Ascending aorta (tissue), 2 donors: ENCODE measurements at regions not wholly inside any gene's neighbourhood (a gene's known extent, or its start where the extent isn't known, plus 50 kb on each side); places are given as distances from the start of the nearest gene placed in this dataset.

Experiments used
- DNase-seq, 2 donors: peaks; one replicate each; pipeline ENCODE4 v3.0.0-alpha.2; 2019; ENCODE audit warnings: low spot score in 2 of 2
- H3K27ac ChIP-seq, 2 donors: fragments of 200-600 bp; sonication (generic); one replicate each; pipeline ENCODE4 v1.5.1; 2016 to 2017; ENCODE audit warnings: mild to moderate bottlenecking in 1 of 2
- H3K27me3 ChIP-seq: fragments of 200-600 bp; sonication (generic); one replicate; pipeline ENCODE4 v1.5.1; 2017
- H3K36me3 ChIP-seq, 2 donors: fragments of 200-600 bp; sonication (generic); one replicate each; pipeline ENCODE4 v1.5.1; 2016
- H3K4me1 ChIP-seq, 2 donors: fragments of 200-600 bp; sonication (generic); one replicate each; pipeline ENCODE4 v1.5.1; 2016 to 2017; ENCODE audit warnings: mild to moderate bottlenecking in 1 of 2
- H3K4me3 ChIP-seq, 2 donors: fragments of 200-600 bp; sonication (generic); one replicate each; pipeline ENCODE4 v1.5.1; 2016 to 2017; ENCODE audit warnings: mild to moderate bottlenecking in 1 of 2
- H3K9me3 ChIP-seq, 2 donors: fragments of 200-600 bp; sonication (generic); one replicate each; pipeline ENCODE4 v1.5.1; 2016
- intact Hi-C: fragments of 100-400 bp; cut with DNase I; formaldehyde crosslinking; loops from one replicate; pipeline ENCODE4 v1.15.1; 2023
- TF ChIP-seq, protein P1 (sequence below), 3 experiments: fragments of 200-600 bp in 2 of 3; fragments of 450-650 bp in 1 of 3; sonication (generic) in 2 of 3; IDR thresholded peaks; one replicate each; pipeline ENCODE4 v1.5.1; 2016 to 2019; ENCODE audit warnings: antibody characterized with exemption in 3 of 3, mild to moderate bottlenecking in 1 of 3, moderate library complexity in 1 of 3

DNA sequence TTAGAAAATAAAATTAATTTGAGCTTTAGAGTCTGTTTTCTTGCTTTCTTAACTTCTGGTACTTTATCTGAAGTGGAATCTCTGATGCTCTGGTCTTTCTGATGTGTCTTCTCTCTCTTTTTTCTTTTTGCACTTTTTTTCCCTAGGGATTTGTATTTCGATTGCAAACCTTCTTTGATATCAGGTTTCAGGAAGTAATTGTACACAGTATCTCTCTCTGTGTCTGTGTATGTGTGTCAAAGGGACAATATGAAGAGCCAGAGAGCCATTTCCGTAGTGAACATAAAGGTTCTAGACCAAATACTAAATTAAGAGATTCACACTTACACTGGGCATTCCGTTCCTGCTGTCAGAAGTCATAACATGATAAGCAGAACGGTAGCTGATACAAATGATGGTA lies 325.0 kb downstream of the PCDH7 start:
- TF ChIP-seq, protein P1, sequence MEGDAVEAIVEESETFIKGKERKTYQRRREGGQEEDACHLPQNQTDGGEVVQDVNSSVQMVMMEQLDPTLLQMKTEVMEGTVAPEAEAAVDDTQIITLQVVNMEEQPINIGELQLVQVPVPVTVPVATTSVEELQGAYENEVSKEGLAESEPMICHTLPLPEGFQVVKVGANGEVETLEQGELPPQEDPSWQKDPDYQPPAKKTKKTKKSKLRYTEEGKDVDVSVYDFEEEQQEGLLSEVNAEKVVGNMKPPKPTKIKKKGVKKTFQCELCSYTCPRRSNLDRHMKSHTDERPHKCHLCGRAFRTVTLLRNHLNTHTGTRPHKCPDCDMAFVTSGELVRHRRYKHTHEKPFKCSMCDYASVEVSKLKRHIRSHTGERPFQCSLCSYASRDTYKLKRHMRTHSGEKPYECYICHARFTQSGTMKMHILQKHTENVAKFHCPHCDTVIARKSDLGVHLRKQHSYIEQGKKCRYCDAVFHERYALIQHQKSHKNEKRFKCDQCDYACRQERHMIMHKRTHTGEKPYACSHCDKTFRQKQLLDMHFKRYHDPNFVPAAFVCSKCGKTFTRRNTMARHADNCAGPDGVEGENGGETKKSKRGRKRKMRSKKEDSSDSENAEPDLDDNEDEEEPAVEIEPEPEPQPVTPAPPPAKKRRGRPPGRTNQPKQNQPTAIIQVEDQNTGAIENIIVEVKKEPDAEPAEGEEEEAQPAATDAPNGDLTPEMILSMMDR (IDR thresholded peaks at IDR 0.05), result no peak
- Histone ChIP-seq H3K27ac (no peak overlapping the region), H3K4me3 (no peak overlapping the region), H3K36me3 (no peaks in the 10 kb centered on the region), H3K9me3 (no peaks in the 10 kb centered on the region), H3K4me1 (peaks cover 0 to 10% of the 10 kb centered on the region in 2 donors), H3K27me3 (no peaks in the 10 kb centered on the region)
- intact Hi-C loops, result no loop called here
- DNase-seq, result no peak

DNA sequence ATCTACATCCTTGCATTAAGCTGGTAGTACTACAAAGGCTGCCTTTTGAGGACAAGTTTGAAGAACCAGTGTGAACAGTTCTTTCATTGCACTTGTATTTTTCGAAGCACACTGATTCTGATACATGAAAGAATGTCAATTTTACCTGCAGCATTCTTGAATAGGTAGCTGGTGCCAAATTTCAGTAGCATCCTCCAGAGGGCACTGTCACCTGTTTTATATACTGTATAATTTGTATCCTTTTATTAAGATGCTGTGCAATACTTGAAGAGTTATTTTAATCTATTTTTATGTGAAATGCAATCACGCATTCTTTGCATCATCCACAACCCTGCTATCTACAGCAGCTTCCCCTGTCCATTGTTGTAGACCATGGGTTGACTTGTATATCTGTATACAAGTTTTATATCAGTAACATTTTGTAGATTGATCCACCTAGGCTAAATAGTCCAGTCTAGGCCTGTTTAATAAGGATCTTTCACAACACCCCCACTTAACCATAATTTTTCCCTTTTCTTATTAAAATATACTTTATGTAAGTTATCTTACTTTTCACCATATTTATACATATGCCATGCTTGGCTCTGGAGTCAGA lies 325.7 kb downstream of the PCDH7 start:
- peaks cover 0 to 9% of the 10 kb centered on the region in 2 donors for H3K4me1 ChIP-seq
- DNase-seq, result no peak
- H3K4me3 ChIP-seq, result no peak overlapping the region
- intact Hi-C loops, result no loop called here
- H3K36me3 ChIP-seq, result no peaks in the 10 kb centered on the region
- no peaks in the 10 kb centered on the region for H3K9me3 ChIP-seq
- no peak overlapping the region for H3K27ac ChIP-seq
- no peaks in the 10 kb centered on the region for H3K27me3 ChIP-seq
- TF ChIP-seq, protein P1 (IDR thresholded peaks at IDR 0.05), result peak in 2 of 3 experiments; percentile 11 to 32

DNA sequence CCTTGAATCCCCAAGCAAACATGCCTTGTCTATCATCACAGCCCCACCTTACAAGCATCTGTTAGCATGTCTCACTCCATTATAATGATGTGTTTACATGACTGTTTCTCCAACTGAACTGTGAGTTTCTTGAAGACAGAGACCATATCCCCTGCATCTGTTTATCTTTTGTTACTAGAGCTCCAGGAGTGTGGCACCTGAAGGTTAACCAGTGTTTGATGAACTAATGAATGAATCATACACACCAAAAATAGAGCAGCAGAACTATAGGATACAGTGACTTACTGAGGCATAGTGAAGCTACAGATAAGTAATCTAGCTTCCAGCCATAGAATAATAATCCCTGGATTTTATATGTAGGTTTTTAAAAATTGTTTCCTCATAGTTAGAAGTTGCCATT lies 331.0 kb downstream of the PCDH7 start:
- no peaks in the 10 kb centered on the region for H3K9me3 ChIP-seq
- no peaks in the 10 kb centered on the region for H3K27me3 ChIP-seq
- TF ChIP-seq, protein P1 (IDR thresholded peaks at IDR 0.05), result no peak
- no peak overlapping the region for H3K4me3 ChIP-seq
- no peaks in the 10 kb centered on the region for H3K36me3 ChIP-seq
- DNase-seq, result no peak
- peaks cover 3 to 7% of the 10 kb centered on the region in 2 donors for H3K4me1 ChIP-seq
- H3K27ac ChIP-seq, result peak overlapping the region; percentile 37 to 38
- intact Hi-C loops, result no loop called here

DNA sequence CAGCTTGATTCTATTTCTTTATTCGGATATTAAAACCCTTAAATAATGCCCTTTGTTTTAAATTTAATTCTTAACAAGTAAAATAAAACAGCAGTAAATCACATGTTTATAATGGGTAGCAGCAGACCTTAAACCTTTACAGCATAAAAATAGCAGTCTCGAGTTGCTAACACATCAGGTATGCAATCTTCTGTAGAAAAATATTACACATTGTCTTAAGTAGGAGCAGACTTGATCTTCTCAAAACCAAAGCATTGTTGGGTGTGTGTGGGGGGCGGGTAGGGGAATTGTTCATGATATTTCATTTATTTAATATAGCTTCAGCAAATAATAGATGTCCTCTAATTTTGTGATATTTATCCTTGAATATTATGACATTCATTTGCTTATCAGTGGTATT lies 331.4 kb downstream of the PCDH7 start:
- intact Hi-C loops, result no loop called here
- Histone ChIP-seq H3K4me1 (peaks cover 3 to 7% of the 10 kb centered on the region in 2 donors), H3K36me3 (no peaks in the 10 kb centered on the region), H3K27me3 (no peaks in the 10 kb centered on the region), H3K9me3 (no peaks in the 10 kb centered on the region), H3K27ac (peak overlapping the region; percentile 37 to 38), H3K4me3 (no peak overlapping the region)
- TF ChIP-seq, protein P1 (IDR thresholded peaks at IDR 0.05), result no peak
- DNase-seq, result no peak

DNA sequence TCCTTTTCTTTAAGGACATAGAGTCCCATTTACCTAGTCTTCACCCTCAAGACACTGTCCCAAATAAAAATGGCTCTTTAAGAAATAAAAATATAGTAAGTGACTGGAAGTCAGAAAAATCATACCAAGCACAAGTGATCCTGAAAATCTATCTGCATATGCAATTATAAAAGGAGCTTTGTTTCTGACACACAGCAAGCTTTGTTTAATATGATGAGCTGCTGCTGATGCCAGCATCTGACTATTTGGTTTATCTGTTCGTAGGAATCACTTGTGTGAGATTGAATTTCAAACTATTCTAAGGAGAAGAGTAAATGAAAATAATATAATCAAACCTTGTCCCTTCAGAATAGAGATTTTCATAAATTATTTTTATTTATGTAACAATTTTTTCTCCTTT lies 332.4 kb downstream of the PCDH7 start:
- Histone ChIP-seq H3K36me3 (no peaks in the 10 kb centered on the region), H3K27ac (peak overlapping the region; percentile 14 to 38)

More for the DNA sequence above, 332.4 kb downstream of the PCDH7 start:
- intact Hi-C loops, result no loop called here
- H3K27me3 ChIP-seq, result no peaks in the 10 kb centered on the region
- TF ChIP-seq, protein P1 (IDR thresholded peaks at IDR 0.05), result no peak
- H3K4me1 ChIP-seq, result peaks cover 3 to 7% of the 10 kb centered on the region in 2 donors
- no peaks in the 10 kb centered on the region for H3K9me3 ChIP-seq
- no peak for DNase-seq
- no peak overlapping the region for H3K4me3 ChIP-seq
